OCI-LY3 (cell line): ENCODE measurements at regions not wholly inside any gene's neighbourhood (a gene's known extent, or its start where the extent isn't known, plus 50 kb on each side); places are given as distances from the start of the nearest gene placed in this dataset.

Source experiments
- H2AFZ ChIP-seq: fragments of 200-600, 300-600 bp; shearing (Covaris generic); 2 replicates; pipeline ENCODE4 v1.6.0; 2014; ENCODE audit warnings: antibody characterized with exemption, low read depth, low read length
- H3K27ac ChIP-seq: fragments of 200-600, 300-600 bp; sonication (generic); 2 replicates; pipeline ENCODE4 v1.5.1; 2014; ENCODE audit warnings: mild to moderate bottlenecking, low read length, moderate library complexity, mixed read lengths
- H3K27me3 ChIP-seq: fragments of 200-600, 300-600 bp; sonication (generic); 2 replicates; pipeline ENCODE4 v1.6.1; 2014; ENCODE audit warnings: low read depth, low read length, mixed read lengths
- H3K36me3 ChIP-seq: fragments of 200-600, 300-600 bp; sonication (generic); replicated peaks from 2 replicates; pipeline ENCODE3; 2014; ENCODE audit warnings: low read depth, low read length, mixed read lengths
- H3K4me1 ChIP-seq: fragments of 300-600, 200-600 bp; sonication (generic); 2 replicates; pipeline ENCODE4 v1.6.1; 2014; ENCODE audit warnings: low read length, mixed read lengths
- H3K4me2 ChIP-seq: fragments of 200-600, 300-600 bp; sonication (generic); 2 replicates; pipeline ENCODE4 v1.6.1; 2014; ENCODE audit warnings: low read length, mixed read lengths
- H3K4me3 ChIP-seq: fragments of 300-600, 200-600 bp; sonication (generic); 2 replicates; pipeline ENCODE4 v1.5.1; 2014; ENCODE audit warnings: antibody characterized with exemption, mild to moderate bottlenecking, low read length, moderate library complexity
- H3K79me2 ChIP-seq: fragments of 300-600, 200-600 bp; shearing (Covaris generic); 2 replicates; pipeline ENCODE4 v1.6.1; 2014; ENCODE audit warnings: mild to moderate bottlenecking, low read length, mixed read lengths
- H3K9ac ChIP-seq: fragments of 300-600, 200-600 bp; shearing (Covaris generic); 2 replicates; pipeline ENCODE4 v1.6.0; 2014; ENCODE audit warnings: mild to moderate bottlenecking, low read length, moderate library complexity
- H3K9me3 ChIP-seq: fragments of 200-600, 300-600 bp; shearing (Covaris generic); 2 replicates; pipeline ENCODE4 v1.6.1; 2014; ENCODE audit warnings: low read length, mixed read lengths; ENCODE audit not compliant: insufficient read depth
- H4K20me1 ChIP-seq: fragments of 200-600, 300-600 bp; sonication (generic); 2 replicates; pipeline ENCODE4 v1.6.1; 2016; ENCODE audit warnings: low read length, mixed read lengths; ENCODE audit not compliant: insufficient read depth
- EZH2phosphoT487 ChIP-seq: fragments of 200-600 bp; shearing (Covaris generic); IDR thresholded peaks from 2 replicates; pipeline ENCODE4 v1.6.1; 2018; ENCODE audit warnings: antibody characterized with exemption, mixed run types, low read depth
- TF ChIP-seq, protein P1 (sequence below): fragments of 200-600, 300-600 bp; sonication (generic); IDR thresholded peaks from 2 replicates; pipeline ENCODE4 v1.5.1; 2014; ENCODE audit warnings: antibody characterized with exemption, low read length, low read depth

DNA sequence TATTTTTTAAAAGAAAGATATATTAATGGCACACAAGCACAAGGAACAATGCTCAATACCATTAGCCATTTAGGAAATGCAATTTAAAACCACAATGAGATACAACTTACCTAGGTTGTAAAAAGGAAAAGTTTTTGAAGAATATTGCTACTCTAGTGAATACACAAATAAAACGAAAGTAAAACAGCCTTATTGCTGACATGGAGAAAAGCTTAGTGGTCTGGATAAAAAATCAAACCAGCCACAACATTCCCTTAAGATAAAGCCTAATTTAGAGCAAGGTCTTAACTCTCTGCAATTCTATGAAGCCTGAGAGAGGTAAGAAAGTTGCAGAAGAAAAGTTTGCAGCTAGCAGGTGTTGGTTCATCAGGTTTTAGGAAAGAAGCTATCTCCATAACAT, 892.7 kb upstream of the ALCAM start:
- Histone ChIP-seq H3K9ac (no peak overlapping the region), H3K36me3 (no peaks in the 10 kb centered on the region), H3K27ac (no peak overlapping the region), H3K27me3 (no peaks in the 10 kb centered on the region), H2AFZ (no peak overlapping the region), H3K4me3 (no peak overlapping the region), H3K4me1 (no peaks in the 10 kb centered on the region), H3K79me2 (no peaks in the 10 kb centered on the region), H3K9me3 (no peaks in the 10 kb centered on the region), H3K4me2 (no peak overlapping the region), H4K20me1 (no peaks in the 10 kb centered on the region)
- TF ChIP-seq EZH2phosphoT487 = no peak
- TF ChIP-seq, protein P1, sequence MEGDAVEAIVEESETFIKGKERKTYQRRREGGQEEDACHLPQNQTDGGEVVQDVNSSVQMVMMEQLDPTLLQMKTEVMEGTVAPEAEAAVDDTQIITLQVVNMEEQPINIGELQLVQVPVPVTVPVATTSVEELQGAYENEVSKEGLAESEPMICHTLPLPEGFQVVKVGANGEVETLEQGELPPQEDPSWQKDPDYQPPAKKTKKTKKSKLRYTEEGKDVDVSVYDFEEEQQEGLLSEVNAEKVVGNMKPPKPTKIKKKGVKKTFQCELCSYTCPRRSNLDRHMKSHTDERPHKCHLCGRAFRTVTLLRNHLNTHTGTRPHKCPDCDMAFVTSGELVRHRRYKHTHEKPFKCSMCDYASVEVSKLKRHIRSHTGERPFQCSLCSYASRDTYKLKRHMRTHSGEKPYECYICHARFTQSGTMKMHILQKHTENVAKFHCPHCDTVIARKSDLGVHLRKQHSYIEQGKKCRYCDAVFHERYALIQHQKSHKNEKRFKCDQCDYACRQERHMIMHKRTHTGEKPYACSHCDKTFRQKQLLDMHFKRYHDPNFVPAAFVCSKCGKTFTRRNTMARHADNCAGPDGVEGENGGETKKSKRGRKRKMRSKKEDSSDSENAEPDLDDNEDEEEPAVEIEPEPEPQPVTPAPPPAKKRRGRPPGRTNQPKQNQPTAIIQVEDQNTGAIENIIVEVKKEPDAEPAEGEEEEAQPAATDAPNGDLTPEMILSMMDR = no peak

DNA sequence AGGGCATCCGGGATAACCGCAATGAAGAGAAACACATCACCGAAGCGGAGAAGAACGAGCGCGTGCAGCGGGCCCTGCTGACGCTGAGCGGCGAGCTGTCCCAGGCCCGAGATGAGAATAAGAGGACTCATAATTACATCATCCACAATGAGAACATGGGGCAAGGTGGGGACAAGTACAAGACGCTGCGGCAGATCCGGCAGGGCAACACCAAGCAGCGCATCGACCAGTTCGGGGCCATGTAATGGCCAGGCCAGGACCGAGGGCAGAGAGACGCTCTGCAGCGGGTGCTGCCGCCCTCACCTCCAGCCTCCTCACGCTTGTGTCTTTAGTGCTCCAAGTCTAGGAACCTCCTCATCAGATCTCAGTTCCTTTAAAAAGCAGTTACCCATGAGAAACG, 863.7 kb upstream of the ALCAM start:
- Histone ChIP-seq H3K36me3 (no peaks in the 10 kb centered on the region), H4K20me1 (no peaks in the 10 kb centered on the region), H3K27me3 (no peaks in the 10 kb centered on the region), H3K4me3 (no peak overlapping the region), H3K9me3 (no peaks in the 10 kb centered on the region), H3K9ac (no peak overlapping the region), H3K27ac (no peak overlapping the region), H3K4me2 (no peak overlapping the region), H2AFZ (no peak overlapping the region), H3K4me1 (no peaks in the 10 kb centered on the region), H3K79me2 (no peaks in the 10 kb centered on the region)
- TF ChIP-seq, protein P1 = no peak
- TF ChIP-seq EZH2phosphoT487 = no peak

DNA sequence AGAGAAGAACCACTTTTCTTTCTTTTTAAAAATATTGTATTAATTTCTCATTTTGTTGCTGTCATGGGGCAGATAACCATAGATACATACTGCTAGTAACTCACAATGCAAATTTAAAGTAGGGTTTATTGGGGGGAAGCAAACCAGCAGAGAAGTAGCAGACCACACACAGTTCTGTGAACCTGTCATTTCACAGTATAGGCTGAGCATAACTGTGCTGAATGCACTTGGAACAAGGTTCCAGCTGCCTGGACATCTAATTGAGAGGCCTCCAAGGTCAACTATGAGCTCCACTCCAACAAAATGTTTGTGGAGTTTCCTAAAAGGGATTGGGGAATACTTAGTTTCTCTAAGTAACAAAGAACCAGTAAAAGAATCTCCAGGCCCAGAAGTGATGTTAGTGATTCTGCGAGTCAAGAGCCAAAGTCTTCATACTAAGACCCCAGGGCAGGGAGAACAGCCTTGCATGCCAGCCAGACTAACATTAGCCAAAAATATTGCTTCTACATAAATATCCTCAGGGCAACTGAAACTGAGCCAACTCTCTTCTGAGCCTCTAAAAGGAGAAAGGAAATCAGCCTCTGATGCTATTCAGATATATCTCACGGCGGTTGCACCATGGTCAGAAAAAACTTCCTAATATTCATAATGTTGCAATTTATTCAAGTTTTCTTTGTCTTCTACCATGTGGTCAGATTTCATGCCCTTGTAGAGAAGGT, 856.4 kb upstream of the ALCAM start:
- no peak overlapping the region for H3K27ac ChIP-seq
- no peaks in the 10 kb centered on the region for H4K20me1 ChIP-seq
- H3K9me3 ChIP-seq = peaks cover 8% of the 10 kb centered on the region; the same call in 1 of the 2 replicates
- no peaks in the 10 kb centered on the region for H3K27me3 ChIP-seq
- no peak overlapping the region for H3K4me2 ChIP-seq
- H3K79me2 ChIP-seq = no peaks in the 10 kb centered on the region
- no peak overlapping the region for H2AFZ ChIP-seq
- H3K4me3 ChIP-seq = no peak overlapping the region
- H3K36me3 ChIP-seq = peaks cover 4% of the 10 kb centered on the region
- H3K9ac ChIP-seq = no peak overlapping the region
- TF ChIP-seq, protein P1 = no peak
- no peak for TF ChIP-seq EZH2phosphoT487
- no peaks in the 10 kb centered on the region for H3K4me1 ChIP-seq

DNA sequence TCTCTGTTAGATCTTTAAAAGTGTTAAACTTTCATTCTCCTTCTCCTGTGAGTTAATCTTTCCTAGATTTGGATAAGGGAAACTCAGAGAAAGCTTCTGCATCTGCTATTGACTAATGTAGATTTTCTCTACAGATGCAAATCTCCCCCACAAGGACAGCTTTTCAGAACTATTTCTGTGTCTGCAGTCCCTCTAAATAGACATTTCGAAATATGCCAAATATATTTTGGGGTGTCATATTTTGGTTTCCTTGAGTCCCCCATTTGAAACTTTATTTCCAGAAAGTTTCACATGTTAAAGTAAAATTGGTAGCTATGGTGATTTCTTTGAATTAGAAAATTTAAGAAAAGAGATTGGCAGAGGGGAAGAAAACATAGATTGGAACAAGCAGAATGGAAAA, 852.3 kb upstream of the ALCAM start:
- H3K27ac ChIP-seq = no peak overlapping the region
- peaks cover 8% of the 10 kb centered on the region; the same call in 1 of the 2 replicates for H3K9me3 ChIP-seq
- H3K9ac ChIP-seq = no peak overlapping the region
- H3K36me3 ChIP-seq = peaks cover 4% of the 10 kb centered on the region
- no peaks in the 10 kb centered on the region for H4K20me1 ChIP-seq
- H3K4me3 ChIP-seq = no peak overlapping the region
- no peaks in the 10 kb centered on the region for H3K79me2 ChIP-seq
- no peak overlapping the region for H2AFZ ChIP-seq
- H3K4me1 ChIP-seq = peaks cover 8% of the 10 kb centered on the region
- H3K4me2 ChIP-seq = no peak overlapping the region
- no peaks in the 10 kb centered on the region for H3K27me3 ChIP-seq
- no peak for TF ChIP-seq EZH2phosphoT487
- TF ChIP-seq, protein P1 = no peak
